Stomach (tissue), 4 donors: ENCODE measurements at regions not wholly inside any gene's neighbourhood (a gene's known extent, or its start where the extent isn't known, plus 50 kb on each side); places are given as distances from the start of the nearest gene placed in this dataset.

Experiments used
- POLR2A ChIP-seq, 4 donors: fragments of 450-650 bp; IDR thresholded peaks; one replicate each; pipeline ENCODE4 v1.6.1; 2016; ENCODE audit warnings: antibody characterized with exemption in 4 of 4, control low read depth in 2 of 4, mild to moderate bottlenecking in 1 of 4, moderate library complexity in 1 of 4
- POLR2AphosphoS5 ChIP-seq, 3 donors: sonication (generic); formaldehyde crosslinking; IDR thresholded peaks; one replicate each; pipeline ENCODE4 v1.6.1; 2016; ENCODE audit warnings: antibody characterized with exemption in 3 of 3
- TF ChIP-seq, protein P1 (sequence below), 7 experiments: fragments of 450-650 bp in 4 of 7; fragments of 200-600 bp in 3 of 7; sonication (generic) in 3 of 7; IDR thresholded peaks; one replicate each; pipeline ENCODE4 v1.5.1; 2016 to 2019; ENCODE audit warnings: antibody characterized with exemption in 7 of 7, control low read depth in 2 of 7, mild to moderate bottlenecking in 1 of 7

DNA sequence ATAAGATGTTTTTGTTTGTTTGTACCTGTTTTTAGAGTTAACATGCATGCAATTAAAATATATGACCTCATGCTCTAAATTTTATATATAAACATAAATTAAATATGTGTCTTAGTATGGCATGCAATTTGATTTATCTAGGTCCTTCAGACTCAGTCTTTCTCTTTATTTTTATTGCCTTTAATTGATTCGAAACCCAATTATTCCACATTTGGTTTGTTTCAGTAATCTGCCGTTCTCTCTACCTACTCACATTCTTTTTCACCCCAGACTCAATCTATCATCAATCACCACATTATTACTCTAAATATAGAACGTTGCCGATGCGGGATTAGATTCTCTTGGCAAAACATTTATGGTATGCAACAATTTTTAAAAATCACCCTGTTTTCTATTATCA, 1492.8 kb downstream of the RAPGEF2 start:
- TF ChIP-seq POLR2AphosphoS5 (IDR thresholded peaks at IDR 0.05) (no peak), POLR2A (IDR thresholded peaks at IDR 0.05) (no peak)
- TF ChIP-seq, protein P1, sequence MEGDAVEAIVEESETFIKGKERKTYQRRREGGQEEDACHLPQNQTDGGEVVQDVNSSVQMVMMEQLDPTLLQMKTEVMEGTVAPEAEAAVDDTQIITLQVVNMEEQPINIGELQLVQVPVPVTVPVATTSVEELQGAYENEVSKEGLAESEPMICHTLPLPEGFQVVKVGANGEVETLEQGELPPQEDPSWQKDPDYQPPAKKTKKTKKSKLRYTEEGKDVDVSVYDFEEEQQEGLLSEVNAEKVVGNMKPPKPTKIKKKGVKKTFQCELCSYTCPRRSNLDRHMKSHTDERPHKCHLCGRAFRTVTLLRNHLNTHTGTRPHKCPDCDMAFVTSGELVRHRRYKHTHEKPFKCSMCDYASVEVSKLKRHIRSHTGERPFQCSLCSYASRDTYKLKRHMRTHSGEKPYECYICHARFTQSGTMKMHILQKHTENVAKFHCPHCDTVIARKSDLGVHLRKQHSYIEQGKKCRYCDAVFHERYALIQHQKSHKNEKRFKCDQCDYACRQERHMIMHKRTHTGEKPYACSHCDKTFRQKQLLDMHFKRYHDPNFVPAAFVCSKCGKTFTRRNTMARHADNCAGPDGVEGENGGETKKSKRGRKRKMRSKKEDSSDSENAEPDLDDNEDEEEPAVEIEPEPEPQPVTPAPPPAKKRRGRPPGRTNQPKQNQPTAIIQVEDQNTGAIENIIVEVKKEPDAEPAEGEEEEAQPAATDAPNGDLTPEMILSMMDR (IDR thresholded peaks at IDR 0.05) = no peak
